ENCODE measurements at regions not wholly inside any gene's neighbourhood (a gene's known extent, or its start where the extent isn't known, plus 50 kb on each side); places are given as distances from the start of the nearest gene placed in this dataset.

DNA sequence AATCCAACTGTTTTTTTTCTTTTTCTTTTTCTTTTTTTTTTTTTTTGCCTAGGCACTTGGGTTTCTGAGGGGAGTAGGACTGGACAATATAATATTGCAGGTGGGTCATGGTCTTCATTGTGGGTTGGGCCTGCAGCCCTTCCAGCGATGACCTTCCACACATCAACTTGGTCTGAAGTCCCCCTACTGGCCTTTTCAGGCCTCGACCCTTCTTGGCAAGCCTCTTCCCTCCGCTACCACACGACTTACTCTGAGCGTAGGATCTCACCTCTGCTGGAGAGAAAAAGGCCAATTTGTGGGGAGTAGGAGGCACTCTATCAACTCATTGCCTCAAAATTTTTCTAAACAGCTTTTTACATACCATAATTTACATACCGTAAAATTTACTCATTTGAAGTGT, 51.1 kb upstream of the GRIK3 start:
- no peak for DNase-seq (ENCODE audit: low read depth)

DNA sequence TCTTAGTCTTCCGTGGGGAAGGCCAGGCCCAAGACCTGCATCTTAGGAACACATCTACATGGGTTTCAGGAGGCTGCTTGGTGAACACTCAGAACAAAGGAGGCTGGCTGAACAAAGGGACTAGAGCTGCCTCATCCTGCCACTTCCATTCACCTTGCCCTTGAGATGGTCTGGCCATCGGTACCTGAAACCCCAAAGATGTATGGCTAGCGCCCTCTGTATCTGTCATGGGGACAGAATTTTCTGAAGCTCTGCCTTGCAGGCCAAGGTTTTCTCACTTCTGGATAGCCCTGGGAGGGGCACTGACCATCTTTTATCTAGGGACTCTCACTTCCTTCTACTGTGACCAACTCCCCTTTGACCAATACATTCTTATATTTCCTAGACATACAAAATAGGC, 55.4 kb upstream of the GRIK3 start:
- no peak for DNase-seq (ENCODE audit: low read depth)

DNA sequence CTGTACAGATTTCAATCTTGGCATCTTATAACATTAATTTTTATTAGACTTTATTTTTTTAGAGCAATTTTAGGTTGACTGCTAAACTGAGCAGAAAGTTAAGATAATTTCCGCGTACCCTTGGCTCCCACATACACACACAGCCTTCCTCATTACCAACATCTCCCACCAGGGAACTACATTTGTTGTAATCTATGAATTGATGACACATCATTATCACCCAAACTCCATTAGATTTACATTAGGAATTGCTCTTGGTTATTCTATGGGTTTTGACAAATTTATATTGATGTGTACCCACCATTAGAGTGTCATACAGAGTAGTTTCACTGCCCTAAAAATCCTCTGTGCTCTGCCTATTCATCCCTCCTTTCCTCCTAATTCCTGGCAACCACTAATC, 56.4 kb upstream of the GRIK3 start:
- DNase-seq (ENCODE audit: low read depth), result no peak

DNA sequence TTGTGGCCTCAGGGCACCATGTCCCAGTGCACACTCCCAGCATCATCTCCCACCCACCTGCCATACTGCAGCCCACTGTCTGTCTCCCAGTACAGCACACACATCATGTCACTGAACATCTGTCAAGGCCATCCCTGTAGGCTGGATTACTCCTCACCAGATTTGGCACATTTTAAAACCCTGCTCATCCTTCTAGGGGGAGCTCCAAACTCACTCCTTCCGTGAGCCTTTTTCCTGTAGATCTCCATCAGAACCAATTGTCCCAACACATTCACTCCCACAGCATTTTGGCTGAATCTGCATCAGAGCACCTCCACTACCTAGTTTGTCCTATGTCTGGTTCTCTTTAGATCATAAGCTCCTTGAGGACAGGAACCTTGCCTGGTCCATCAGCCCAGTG, 58.6 kb upstream of the GRIK3 start:
- no peak for DNase-seq (ENCODE audit: low read depth)

DNA sequence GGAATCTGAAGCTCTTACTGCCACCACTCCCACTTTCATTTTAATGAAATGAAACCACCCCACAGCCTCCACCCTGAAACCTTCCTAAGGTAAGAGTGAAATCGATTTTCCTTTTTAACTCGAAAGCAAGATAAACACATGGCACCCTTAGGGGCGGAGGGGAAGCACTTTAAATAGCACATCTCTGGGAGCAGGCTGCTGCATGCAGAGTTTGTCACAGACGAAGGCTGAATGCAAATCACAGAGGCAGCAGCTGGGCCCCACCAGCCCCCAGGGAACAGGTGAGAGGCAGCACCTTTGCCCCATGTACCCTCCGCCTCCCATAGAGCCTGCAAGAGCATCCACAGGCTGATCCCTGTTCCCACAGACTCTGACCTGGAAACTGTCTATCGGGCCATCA, 60.0 kb upstream of the GRIK3 start:
- no peak for DNase-seq (ENCODE audit: low read depth)

DNA sequence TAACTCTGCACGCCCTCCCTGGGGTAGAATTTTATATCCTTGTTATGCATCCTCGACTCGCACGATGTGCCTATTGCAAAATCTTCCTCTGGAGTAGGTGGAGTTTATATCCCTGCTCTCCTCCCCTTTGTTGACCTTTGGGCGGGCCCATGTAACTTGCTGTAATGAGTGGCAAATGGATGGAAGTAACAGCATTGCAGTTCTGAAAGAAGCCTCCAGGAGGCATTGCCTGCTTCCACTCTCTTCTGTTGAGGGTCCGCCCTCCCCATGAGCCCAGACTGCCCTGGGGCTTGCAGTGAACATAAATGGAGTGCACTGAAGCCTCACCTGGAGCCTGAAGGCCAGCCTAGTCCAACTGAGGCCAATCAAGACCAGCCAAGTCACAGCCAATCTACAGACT, 62.2 kb upstream of the GRIK3 start:
- DNase-seq (ENCODE audit: low read depth), result no peak

DNA sequence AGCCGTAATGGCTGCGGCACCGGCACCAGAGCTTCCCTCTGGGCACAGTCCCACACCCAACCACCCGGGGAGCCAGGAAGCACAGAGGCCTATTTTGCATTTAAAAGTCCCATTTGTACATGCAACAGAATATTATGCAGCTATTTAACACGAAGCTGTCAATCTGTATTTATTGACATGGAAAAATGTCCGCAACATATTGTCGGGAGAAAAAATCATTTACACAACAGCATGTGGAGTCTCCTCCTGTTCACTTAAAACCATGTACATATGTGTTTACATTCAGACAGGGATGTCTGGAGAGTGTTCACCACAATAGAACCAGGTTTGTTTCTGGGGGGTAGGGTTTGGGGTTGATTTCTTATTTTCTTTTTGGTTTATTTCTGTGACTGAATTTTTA, 63.4 kb upstream of the GRIK3 start:
- no peak for DNase-seq (ENCODE audit: low read depth)

DNA sequence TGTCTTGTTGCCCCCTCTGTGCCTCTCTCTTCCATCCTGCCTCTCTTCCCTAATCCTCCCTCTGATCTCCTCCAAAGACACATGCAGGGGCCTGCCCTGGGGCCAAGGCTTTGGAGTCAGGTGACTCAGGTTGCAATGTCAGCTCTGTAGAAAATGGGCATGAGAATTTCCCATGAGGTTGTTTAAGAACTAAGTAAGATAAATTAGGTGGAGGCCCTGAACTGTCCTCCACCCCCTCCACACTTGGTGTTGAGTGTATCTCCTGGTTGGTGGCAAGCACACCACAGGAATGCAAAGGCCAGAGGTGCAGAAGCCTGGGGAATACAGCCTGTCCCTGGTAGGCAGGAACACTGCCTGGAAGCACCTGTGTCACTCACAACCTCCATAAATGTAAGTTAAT, 63.9 kb upstream of the GRIK3 start:
- no peak for DNase-seq (ENCODE audit: low read depth)

DNA sequence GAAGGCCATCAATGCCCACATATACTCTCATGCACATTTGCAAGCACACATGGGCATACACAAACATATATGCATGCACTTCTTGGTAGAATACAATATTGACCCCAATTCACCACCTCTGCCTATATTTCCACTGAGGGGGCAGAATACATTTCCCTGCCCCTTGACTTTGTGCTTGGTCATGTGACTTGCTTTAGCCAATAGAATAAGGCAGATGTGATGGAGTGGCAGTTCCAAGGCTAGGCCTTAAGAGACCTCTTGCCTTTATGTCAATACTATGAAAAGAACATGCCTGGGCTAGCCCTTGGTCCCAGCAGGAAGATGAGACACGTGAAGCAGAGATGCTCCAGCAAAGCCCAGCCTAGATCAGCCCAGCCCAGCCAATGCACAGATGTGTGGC, 66.0 kb upstream of the GRIK3 start:
- DNase-seq (ENCODE audit: low read depth), result no peak

DNA sequence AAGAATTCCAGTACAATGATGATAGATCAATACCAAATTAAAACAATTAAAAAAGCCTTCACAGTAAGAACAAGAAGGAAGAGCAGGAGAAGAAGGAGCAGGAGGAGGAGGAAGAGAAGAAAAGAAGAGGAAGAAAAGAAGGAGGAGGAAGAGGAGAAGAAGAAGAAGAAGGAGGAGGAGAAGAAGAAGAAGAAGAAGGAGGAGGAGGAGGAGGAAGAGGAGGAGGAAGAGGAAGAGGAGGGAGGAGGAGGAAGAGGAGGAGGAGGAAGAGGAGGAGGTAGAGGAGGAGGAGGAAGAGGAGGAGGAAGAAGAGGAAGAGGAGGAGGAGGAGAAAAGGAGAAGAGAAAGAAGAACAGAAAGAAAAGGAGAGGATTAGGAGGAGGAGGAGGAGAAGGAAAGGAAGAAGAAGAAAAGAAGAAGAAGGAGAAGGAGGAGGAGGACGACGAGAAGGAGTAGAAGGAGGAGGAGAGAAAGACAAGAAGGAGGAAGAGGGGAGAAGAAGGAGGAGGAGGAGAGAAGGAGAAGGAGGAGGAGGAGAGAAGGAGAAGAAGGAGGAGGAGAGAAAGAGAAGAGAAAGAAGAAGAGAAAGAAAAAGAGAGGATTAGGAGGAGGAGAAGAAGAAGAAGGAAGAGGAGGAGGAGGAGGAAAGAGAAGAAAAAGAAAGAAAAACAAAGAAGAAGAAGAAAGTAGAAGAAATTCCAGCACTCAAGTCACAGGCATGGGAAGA, 68.5 kb upstream of the GRIK3 start:
- DNase-seq (ENCODE audit: low read depth), result no peak

DNA sequence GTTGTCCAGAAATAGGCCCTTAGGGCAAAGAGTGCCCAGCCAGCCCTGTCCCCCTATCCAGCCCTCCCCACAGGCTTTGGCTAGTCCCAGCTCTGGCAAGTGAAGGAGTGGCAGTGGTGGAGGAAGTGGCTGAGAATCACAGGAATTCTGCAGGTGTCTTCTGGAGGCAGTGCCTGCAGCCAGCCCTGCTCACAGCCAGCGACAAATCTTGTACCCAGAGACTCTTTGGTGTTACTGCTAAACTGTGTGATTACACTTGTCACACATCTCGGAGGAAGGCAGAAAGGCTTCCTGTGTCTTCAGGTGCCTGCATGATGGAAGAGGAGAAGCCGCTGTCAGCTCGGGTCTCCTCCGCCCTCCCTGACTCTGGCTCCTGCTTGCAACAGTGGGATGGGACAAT, 71.6 kb upstream of the GRIK3 start:
- DNase-seq (ENCODE audit: low read depth), result no peak

DNA sequence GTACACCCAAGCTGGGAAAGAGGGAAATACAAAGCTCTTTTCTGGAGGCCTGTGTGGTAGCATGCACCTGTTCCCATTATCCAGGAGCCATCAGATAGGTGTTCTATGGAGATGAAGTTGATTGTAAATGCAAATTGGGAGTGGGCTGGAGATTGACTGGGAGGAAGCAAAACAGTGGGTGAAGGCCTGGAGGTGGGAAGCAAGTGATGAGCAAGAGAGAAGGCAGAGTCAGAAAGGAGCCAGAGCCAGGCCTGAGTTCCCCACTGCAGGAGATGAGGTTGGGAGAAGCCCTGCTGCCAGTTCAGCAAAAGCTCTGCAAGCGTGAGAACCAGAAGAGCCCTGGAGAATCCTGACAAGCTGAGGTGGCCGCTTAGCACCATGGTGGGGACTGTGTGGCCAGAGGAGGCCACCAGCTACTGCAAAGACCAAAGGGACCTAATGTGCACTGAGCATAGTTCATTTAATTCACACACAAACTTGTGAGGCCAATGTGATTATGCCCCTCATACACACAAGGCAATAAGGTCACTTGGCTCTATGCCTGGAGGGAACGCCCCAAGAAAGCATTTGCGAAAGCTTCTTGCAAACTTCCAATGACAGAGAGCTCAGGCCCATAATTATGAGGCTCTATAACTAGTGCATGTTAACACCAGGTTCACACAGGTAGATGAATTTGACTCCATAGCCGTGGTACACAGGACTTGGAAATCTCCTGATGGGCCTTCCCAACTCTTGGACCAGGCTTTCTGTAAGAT, 73.0 kb upstream of the GRIK3 start:
- DNase-seq (ENCODE audit: low read depth), result no peak

DNA sequence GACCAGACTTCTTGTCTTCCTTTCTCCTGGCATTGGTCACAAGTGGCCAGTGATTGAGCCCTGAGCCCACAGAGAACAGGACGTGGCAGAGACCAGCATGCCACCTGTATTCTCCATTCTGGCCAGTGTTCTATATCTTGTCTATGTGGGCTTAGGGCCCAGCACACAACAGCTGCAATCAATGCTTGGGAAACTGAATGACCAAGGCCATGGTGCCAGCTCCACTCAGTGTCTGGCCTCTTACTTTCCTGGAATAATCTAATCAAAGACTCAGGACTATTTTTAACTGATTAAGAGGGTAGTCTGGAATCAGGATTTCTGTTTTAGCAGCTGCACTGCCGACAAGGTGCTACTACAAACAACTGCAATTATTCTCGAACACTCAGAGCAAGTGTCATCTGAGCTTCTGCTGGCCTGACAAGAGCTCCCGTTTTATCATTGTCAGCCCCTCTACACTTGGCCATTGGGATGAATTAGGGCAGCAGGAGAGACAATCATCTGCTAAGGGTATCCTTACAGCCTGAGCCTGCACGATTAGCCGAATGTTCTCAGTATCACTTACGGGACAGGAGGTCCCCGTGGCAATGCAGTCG, 74.4 kb upstream of the GRIK3 start:
- no peak for DNase-seq (ENCODE audit: low read depth)

DNA sequence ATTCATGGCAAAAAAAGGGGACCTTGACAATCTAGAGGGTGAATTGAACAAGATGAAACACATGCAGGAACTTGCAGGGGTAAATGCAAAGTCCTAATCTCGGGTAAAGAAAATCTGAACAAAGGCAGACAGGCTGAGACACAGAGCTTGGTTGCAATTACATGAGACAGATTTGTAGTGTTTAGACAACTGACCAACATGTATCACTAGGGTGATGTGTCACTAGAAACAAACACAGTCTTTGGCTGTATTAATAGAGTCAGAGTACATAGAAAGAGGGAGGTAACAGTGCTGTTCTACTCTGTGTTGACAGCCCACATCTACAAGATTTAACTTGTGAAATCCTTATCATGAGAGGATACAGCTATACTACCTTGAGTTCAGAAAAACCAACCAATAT, 78.1 kb upstream of the GRIK3 start:
- no peak for DNase-seq (ENCODE audit: low read depth)

DNA sequence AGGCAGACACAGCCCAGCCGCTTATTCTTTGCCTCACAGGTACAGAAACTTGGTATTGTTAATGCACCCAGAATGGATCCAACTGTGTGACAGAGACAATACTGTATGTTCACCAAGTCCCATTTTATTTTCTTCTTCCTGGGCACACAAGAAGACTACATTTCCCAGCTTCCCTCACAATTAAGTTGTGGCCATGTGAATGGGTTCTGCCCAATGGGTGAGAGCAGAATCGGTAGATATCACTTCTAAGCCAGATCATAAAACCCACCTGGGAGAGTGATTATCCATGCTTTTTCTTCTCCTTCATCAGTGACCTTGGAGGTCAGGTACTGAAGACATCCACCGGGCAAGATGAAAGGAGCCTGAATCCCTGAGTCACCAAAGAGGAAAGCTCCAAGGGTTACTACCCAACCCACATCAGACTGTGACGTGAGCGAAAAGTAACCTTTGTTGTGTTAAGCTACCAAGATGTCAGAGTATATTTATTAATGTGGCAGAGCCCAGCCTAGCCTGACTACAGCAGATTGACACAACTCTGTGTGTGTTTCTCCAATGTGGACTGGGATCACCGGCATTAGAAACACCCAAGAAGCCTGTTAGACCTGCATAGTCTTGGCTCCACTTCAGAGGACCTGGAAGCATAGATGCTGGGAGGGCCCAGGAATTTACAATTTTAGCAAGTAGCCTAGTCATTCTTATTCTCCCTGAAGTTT, 79.1 kb upstream of the GRIK3 start:
- DNase-seq (ENCODE audit: low read depth), result no peak

DNA sequence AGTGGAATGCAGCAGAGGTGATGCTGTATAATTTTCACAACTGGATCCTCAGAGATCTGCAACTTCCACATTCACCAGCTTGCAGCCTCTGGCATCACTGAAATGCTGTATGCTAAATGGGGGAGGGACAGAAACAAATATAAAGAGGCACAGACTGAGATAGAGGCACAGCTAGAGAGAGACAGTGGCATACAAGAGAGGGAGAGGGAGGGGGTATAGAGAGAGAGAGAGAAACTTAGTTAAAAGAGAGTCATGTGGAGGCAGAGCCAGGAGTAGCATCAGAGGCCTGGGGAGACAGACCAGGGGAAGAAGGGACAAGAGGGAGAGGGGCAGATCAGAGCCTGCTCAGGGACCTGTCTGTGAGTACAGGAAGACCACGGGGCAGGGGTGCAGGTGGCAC, 84.5 kb upstream of the GRIK3 start:
- DNase-seq (ENCODE audit: low read depth), result no peak

DNA sequence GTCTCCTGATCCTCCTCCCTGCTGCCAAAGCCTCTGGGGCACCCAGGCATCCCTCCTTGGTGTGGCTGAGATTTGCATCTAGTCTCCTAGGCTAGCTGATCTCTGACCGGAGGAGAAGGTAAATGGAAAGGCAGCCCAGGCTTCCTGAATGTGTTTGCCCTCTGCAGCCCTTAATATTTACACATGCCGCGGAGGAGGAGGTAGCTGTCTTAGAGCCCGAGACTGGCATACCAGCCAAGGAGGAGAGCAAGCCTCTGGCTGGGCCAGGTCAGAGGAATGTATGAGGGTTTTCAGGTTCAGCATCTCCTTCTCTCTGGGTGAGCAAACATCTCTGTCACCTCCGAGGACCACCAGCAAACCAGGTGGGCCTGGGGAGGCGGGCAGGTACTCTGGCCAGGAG, 86.0 kb upstream of the GRIK3 start:
- DNase-seq (ENCODE audit: low read depth), result no peak

DNA sequence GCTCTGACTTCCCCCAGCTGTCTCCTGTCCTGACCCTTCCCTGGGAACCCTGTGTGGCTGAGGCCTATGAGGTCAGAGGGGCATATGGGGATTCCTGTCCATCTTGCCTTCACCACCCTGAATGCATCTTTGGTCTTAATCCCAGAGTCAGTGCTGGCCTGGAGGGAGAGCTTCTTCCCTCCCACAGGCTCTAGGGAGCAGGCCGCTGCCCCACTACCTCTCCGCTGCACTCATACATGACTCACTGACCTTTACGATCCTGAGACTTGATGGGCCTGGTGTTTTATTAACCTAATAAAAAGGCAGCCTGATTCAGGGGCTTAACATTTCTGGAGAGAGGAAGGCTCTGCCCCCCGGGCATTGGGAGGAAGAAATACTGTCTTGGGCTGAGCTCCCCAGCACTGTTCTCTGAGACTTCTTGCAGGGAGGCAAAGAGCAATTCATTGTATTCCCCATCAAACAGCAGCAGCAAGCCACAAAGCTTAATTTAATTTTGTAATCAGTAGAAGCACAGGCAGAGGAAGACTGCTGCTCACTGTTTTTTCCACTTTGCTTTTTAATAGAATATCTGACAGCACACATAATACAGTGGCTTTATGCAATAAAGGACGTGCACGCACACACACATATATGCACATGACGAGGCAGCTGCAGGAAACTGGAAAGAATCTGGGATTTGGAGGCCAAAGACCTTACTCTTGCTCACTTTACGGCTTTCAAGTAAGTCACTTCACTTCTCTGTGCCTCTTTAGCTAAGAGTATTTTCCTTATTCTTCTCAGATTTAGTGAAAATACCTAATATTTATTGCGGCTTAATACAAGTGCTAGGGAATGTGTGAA, 89.2 kb upstream of the GRIK3 start:
- no peak for DNase-seq (ENCODE audit: low read depth)

DNA sequence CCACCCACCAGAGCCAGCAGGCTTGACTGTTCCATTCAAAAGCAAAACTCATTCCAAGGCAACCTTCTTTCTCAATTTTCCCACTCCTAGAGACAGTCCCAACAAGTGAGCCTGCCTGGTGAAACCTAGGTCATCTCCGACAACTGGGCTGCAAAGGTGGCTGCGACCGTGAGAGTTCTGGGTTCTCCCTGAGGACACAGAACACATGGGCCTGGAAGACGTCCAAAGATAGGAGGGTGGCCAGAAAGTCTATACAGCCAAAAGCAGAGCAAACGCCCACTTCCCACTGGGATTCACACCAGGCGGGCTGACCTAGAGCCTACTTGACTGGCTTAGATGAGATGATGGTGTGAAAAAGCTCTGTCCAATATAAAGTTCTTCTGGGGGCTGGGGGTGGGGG, 90.2 kb upstream of the GRIK3 start:
- no peak for DNase-seq (ENCODE audit: low read depth)

DNA sequence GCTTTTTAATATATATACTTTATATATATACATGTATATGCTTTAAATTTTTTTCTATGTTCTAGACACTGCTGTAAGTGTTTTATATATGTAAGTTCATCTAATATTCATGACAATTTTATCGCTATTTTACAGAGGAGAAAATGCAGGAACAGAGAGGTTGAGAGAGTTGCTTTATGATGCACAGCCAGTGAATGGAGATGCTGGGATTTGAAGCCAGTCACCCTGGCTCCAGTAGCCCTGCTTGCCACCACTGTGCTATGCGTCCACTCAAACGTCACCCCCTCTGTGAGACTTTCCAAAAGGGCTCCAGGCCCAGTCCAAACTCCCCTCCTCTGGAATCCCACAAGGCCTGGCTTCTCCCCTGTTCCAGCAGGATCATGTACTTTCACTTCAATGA, 91.0 kb upstream of the GRIK3 start:
- no peak for DNase-seq (ENCODE audit: low read depth)

DNA sequence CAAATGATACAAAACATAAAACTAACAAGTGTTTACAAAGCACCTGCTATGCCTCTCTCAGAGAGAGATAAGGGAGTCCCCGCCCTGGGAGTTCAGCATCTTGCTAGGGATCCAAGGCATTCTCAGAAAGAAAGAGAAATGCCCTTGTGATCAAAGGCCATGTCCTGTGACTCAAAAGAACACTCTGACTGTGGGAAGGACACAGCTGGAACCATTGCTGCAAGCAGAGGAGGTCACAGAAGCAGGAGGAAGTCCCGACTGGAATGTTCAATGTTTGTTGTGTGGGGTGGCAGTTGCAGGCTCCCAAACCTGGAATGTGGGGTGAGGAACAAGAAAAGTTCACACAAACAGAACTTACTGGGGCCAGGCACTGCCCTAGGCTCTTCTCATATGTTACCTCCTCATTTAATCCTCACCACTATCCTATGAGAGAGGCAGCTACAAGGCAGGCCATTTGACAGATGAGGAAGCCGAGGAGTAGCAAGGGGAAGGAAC, 93.0 kb upstream of the GRIK3 start:
- no peak for DNase-seq (ENCODE audit: low read depth)

DNA sequence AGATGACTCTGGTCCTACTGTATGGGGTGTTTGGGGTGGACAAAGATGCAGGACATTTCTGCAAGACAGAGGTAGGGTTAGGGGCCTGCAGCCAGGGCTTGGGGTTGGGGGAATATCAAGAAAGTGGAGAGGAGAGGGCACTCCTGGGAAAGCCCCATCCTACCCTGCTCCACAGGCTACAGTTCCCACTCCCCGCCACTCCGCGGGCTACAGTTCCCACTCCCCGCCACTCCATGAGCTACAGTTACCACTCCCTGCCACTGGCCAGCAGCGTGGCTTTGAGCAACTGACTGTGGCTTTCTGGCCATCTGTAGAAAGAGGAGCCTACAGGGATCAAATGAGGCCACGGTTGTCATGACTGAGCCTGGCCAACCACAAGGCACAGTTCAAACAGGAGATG, 93.8 kb upstream of the GRIK3 start:
- DNase-seq (ENCODE audit: low read depth), result no peak

Data from iris pigment epithelial cell (primary cell).